GM12878 (cell line): ENCODE measurements at regions not wholly inside any gene's neighbourhood (a gene's known extent, or its start where the extent isn't known, plus 50 kb on each side); places are given as distances from the start of the nearest gene placed in this dataset.
"Not testable (repeated sequence)": the region's sequence is repeated elsewhere in the genome, so short reads cannot be mapped to it uniquely, and the experiment has no call there.

Experiments
- ATAC-seq: fragments of 200-7000 bp; cut with Tn5 transposase; 3 replicates; pipeline ENCODE4 v1.9.1; 2020; ENCODE audit warnings: mild to moderate bottlenecking, moderate library complexity
- BruUV-seq: library from RNA; stranded (reverse); fragments of 400-500 nt; replicated peaks from 2 replicates; lab custom pipeline; 2021; lab: Mats Ljungman, UMichigan
- CTCF ChIA-PET: fragments of 300-600 bp; sonication (Branson Sonifier 250); formaldehyde crosslinking; extraction: SDS; loops from one replicate; lab custom pipeline; 2021; ENCODE audit warnings: inconsistent platforms; lab: Yijun Ruan, JAX
- POLR2A ChIA-PET: fragments of 350-600 bp; formaldehyde crosslinking; extraction: SDS; loops from one replicate; lab custom pipeline; 2021; ENCODE audit warnings: inconsistent platforms; lab: Charles Lee
- RAD21 ChIA-PET: fragments of 300-600 bp; sonication (Branson Sonifier 250); formaldehyde crosslinking; loops from one replicate; lab custom pipeline; 2023; ENCODE audit warnings: antibody characterized with exemption; ENCODE audit not compliant: unreplicated experiment; lab: Charles Lee
- SMC1A ChIA-PET: fragments of 300-600 bp; sonication (Branson Sonifier 250); formaldehyde crosslinking; loops from one replicate; lab custom pipeline; 2023; ENCODE audit not compliant: unreplicated experiment, uncharacterized antibody; lab: Charles Lee
- DNase-seq: peaks from one replicate; pipeline ENCODE4 v3.0.0-alpha.2; 2011; ENCODE audit warnings: low read depth, low spot score
- FAIRE-seq: peaks from 3 replicates; lab custom pipeline; 2011; peaks lifted over from hg19 to GRCh38; lab: Jason Lieb, UNC
- H2AFZ ChIP-seq: 2 replicates; pipeline ENCODE4 v1.6.0; 2011; ENCODE audit warnings: low read depth, low read length, control low read depth; ENCODE audit not compliant: control insufficient read depth
- H3K27ac ChIP-seq: 2 replicates; pipeline ENCODE4 v1.5.1; 2011; ENCODE audit warnings: control low read depth; ENCODE audit not compliant: control insufficient read depth, insufficient read depth
- H3K27me3 ChIP-seq, 2 experiments: replicated peaks in 1 of 2; 2 replicates each; pipeline versions ENCODE4 v1.6.0 to v1.6.1; 2011; ENCODE audit warnings: low read length in 1 of 2; ENCODE audit not compliant: control insufficient read depth in 2 of 2, insufficient read depth in 2 of 2
- H3K36me3 ChIP-seq, 2 experiments: 2 replicates each; pipeline ENCODE4 v1.5.1; 2011; ENCODE audit warnings: low read length in 1 of 2; ENCODE audit not compliant: control insufficient read depth in 2 of 2, insufficient read depth in 2 of 2
- H3K4me1 ChIP-seq: 2 replicates; pipeline ENCODE4 v1.6.1; 2011; ENCODE audit warnings: mild to moderate bottlenecking, low read length, moderate library complexity, mixed read lengths; ENCODE audit not compliant: control insufficient read depth, insufficient read depth
- H3K4me2 ChIP-seq: 2 replicates; pipeline ENCODE4 v1.6.0; 2011; ENCODE audit warnings: control low read depth; ENCODE audit not compliant: control insufficient read depth, insufficient read depth
- H3K4me3 ChIP-seq: fragments of 200-600 bp; sonication (generic); 2 replicates; pipeline ENCODE4 v1.5.1; 2016
- H3K79me2 ChIP-seq: 2 replicates; pipeline ENCODE4 v1.6.0; 2011; ENCODE audit warnings: low read length; ENCODE audit not compliant: control insufficient read depth, insufficient read depth
- H3K9ac ChIP-seq: 2 replicates; pipeline ENCODE4 v1.8.0; 2011; ENCODE audit warnings: low read length, control low read depth, mixed read lengths; ENCODE audit not compliant: control insufficient read depth, insufficient read depth
- H3K9me3 ChIP-seq: replicated peaks from 3 replicates; pipeline ENCODE4 v1.5.1; 2011; ENCODE audit warnings: mild to moderate bottlenecking, low read length; ENCODE audit not compliant: control insufficient read depth, insufficient read depth
- H4K20me1 ChIP-seq: 2 replicates; pipeline ENCODE4 v1.6.0; 2011; ENCODE audit not compliant: control insufficient read depth, insufficient read depth
- BHLHE40 ChIP-seq, 2 experiments: fragments of 450-650 bp in 1 of 2; IDR thresholded peaks; 2 replicates each; pipeline ENCODE4 v1.6.1; 2011 to 2017; ENCODE audit warnings: low read depth in 2 of 2, borderline replicate concordance in 1 of 2, improper control_type of control experiment in 1 of 2, low read length in 1 of 2, mild to moderate bottlenecking in 1 of 2
- CBX3 ChIP-seq: fragments of 200-600 bp; sonication (generic); IDR thresholded peaks from 2 replicates; pipeline ENCODE4 v1.6.1; 2016; ENCODE audit warnings: low read depth, borderline replicate concordance
- EED ChIP-seq: sonication (generic); IDR thresholded peaks from 2 replicates; pipeline ENCODE4 v1.6.1; 2016; ENCODE audit warnings: antibody characterized with exemption, low read depth
- LARP7 ChIP-seq: fragments of 450-650 bp; IDR thresholded peaks from 2 replicates; pipeline ENCODE4 v1.6.1; 2017; ENCODE audit warnings: mild to moderate bottlenecking
- RELA ChIP-seq: fragments of 450-650 bp; IDR thresholded peaks from 2 replicates; pipeline ENCODE4 v1.8.0; 2014; ENCODE audit warnings: borderline replicate concordance; ENCODE audit not compliant: partially characterized antibody
- SP1 ChIP-seq: IDR thresholded peaks from one replicate; pipeline ENCODE4 v1.6.1; 2011; ENCODE audit warnings: low read depth, low read length
- ZNF217 ChIP-seq: fragments of 450-650 bp; IDR thresholded peaks from 2 replicates; pipeline ENCODE4 v1.6.1; 2017; ENCODE audit warnings: antibody characterized with exemption, mild to moderate bottlenecking
- WGBS: methylation state at CpG from one replicate; pipeline ENCODE4 v1.1.6; 2016; ENCODE audit warnings: low lambda C conversion rate; ENCODE audit not compliant: insufficient replicate concordance, insufficient coverage; ENCODE audit errors: missing lambda C conversion rate; 5-methylcytosine and 5-hydroxymethylcytosine counted together
- in situ Hi-C: fragments of 300-500 bp; cut with MboI; formaldehyde crosslinking; loops from 9 replicates; pipeline ENCODE4 v1.14.3; 2018; ENCODE audit warnings: mixed read lengths
- intact Hi-C: fragments of 100-400 bp; cut with micrococcal nuclease; formaldehyde crosslinking; loops from one replicate; pipeline ENCODE4 v1.14.2; 2022; ENCODE audit not compliant: unreplicated experiment

DNA sequence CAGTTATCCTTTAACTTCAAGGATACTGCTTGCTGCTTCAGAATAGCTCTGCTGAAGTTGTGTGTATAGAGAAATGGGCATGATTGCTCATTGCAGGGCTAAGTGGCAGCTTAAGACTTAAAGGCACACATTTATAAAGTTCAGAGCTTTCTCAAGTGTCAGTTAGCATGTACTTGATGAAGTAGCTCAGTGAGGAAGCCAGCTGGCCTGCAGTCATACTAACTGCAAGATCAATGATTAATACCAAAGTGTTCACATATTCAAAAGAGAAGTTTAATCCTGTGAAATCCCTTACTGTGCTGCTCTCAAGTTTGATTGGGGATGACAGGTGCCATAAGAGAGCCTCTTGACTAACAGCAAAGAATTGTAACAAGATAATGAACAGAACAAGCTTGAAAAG is 483.4 kb upstream of the NUDT12 start:
- no peak for ATAC-seq
- SMC1A ChIA-PET: interaction anchor here (0.8 to 1.8 kb wide), 3 partner anchors 17 to 213 kb away, joined by 3 to 5 read pairs (median 3); no protein-coding TSS in a partner anchor
- Histone ChIP-seq H3K27ac (no peak overlapping the region), H3K9me3 (no peaks in the 10 kb centered on the region), H3K36me3 (no peaks in the 10 kb centered on the region), H3K27me3 (no peaks in the 10 kb centered on the region), H3K4me1 (no peaks in the 10 kb centered on the region), H3K4me3 (no peak overlapping the region), H3K9ac (no peak overlapping the region), H3K4me2 (no peak overlapping the region), H2AFZ (no peak overlapping the region), H3K79me2 (no peaks in the 10 kb centered on the region), H4K20me1 (no peaks in the 10 kb centered on the region)
- TF ChIP-seq SP1 (no peak), RELA (no peak), EED (no peak), ZNF217 (no peak), BHLHE40 (IDR thresholded peaks at IDR 0.05; ENCODE audit: borderline replicate concordance in 1 of 2, low read depth in 2 of 2, low read length in 1 of 2) (no peak), LARP7 (no peak), CBX3 (no peak)
- FAIRE-seq: no peak
- POLR2A ChIA-PET: no interaction called here
- in situ Hi-C loops (no loop called here), intact Hi-C loops (no loop called here)
- CTCF ChIA-PET: interaction anchor here (0.7 to 1.5 kb wide), 3 partner anchors 8 to 59 kb away, joined by 3 to 4 read pairs (median 3); no protein-coding TSS in a partner anchor
- BruUV-seq: no TSS peak
- RAD21 ChIA-PET: no interaction called here
- no peak for DNase-seq

- RAD21 ChIA-PET, FAIRE-seq, BruUV-seq, H3K36me3 ChIP-seq, H2AFZ ChIP-seq, H3K4me3 ChIP-seq, H3K9ac ChIP-seq, intact Hi-C loops, DNase-seq, H3K79me2 ChIP-seq, ATAC-seq, POLR2A ChIA-PET, SMC1A ChIA-PET, H3K27ac ChIP-seq, H4K20me1 ChIP-seq, H3K9me3 ChIP-seq, H3K27me3 ChIP-seq, H3K4me1 ChIP-seq, H3K4me2 ChIP-seq, in situ Hi-C loops: not testable (repeated sequence)
- CTCF ChIA-PET: interaction anchor here (1.0 kb wide), 1 partner anchor 139 kb away, joined by 4 read pairs; no protein-coding TSS in a partner anchor
- 4% methylated on average over 4 of the region's 4 CpGs for WGBS
These were observed 477.3 kb upstream of the NUDT12 start for GRCh38 chr5:104039871-104040270.

- H3K4me1 ChIP-seq, ATAC-seq, DNase-seq, H3K9me3 ChIP-seq, RAD21 ChIA-PET, SMC1A ChIA-PET, H3K36me3 ChIP-seq, H4K20me1 ChIP-seq, H3K27me3 ChIP-seq, H3K9ac ChIP-seq, in situ Hi-C loops, H3K27ac ChIP-seq, H3K4me2 ChIP-seq, H3K79me2 ChIP-seq, CTCF ChIA-PET, H3K4me3 ChIP-seq, BruUV-seq, intact Hi-C loops, FAIRE-seq, H2AFZ ChIP-seq: not testable (repeated sequence)
- POLR2A ChIA-PET: interaction anchor here (1.0 kb wide), 1 partner anchor 16 kb away, joined by 3 read pairs; no protein-coding TSS in a partner anchor
- WGBS: 10% methylated on average over 4 of the region's 4 CpGs
These were observed 474.5 kb upstream of the NUDT12 start for GRCh38 chr5:104037136-104037535.
